ENCODE measurements at regions not wholly inside any gene's neighbourhood (a gene's known extent, or its start where the extent isn't known, plus 50 kb on each side); places are given as distances from the start of the nearest gene placed in this dataset.
"Not testable (repeated sequence)": the region's sequence is repeated elsewhere in the genome, so short reads cannot be mapped to it uniquely, and the experiment has no call there.

- DNase-seq, result no peak
Observed at GRCh38 chr2:116141891-116142474, 1672.5 kb upstream of the DDX18 start.

- DNase-seq, result no peak
Observed at GRCh38 chr2:116142644-116143227, 1671.8 kb upstream of the DDX18 start.

GRCh38 chr2:116145031-116145430, 1669.5 kb upstream of the DDX18 start:
- DNase-seq, result no peak

- DNase-seq, result no peak
Observed at GRCh38 chr2:116148361-116148760, 1666.1 kb upstream of the DDX18 start.

GRCh38 chr2:116153729-116154128, 1660.8 kb upstream of the DDX18 start:
- no peak for DNase-seq

- no peak for DNase-seq
Observed at GRCh38 chr2:116160657-116161056, 1653.8 kb upstream of the DDX18 start.

GRCh38 chr2:116162395-116162794, 1652.1 kb upstream of the DDX18 start:
- DNase-seq, result no peak

- no peak for DNase-seq
Observed at GRCh38 chr2:116167107-116167506, 1647.4 kb upstream of the DDX18 start.

GRCh38 chr2:116180072-116180471, 1634.4 kb upstream of the DDX18 start:
- DNase-seq, result no peak

- DNase-seq, result not testable (repeated sequence)
Observed at GRCh38 chr2:116190684-116191083, 1623.8 kb upstream of the DDX18 start.

- DNase-seq, result no peak
Observed at GRCh38 chr2:116200086-116200485, 1614.4 kb upstream of the DDX18 start.

- no peak for DNase-seq
Observed at GRCh38 chr2:116211719-116212118, 1602.8 kb upstream of the DDX18 start.

GRCh38 chr2:116222793-116223192, 1591.7 kb upstream of the DDX18 start:
- no peak for DNase-seq

- DNase-seq, result no peak
Observed at GRCh38 chr2:116223912-116224311, 1590.6 kb upstream of the DDX18 start.

- DNase-seq, result no peak
Observed at GRCh38 chr2:116224610-116225009, 1589.9 kb upstream of the DDX18 start.

GRCh38 chr2:116238511-116238910, 1576.0 kb upstream of the DDX18 start:
- DNase-seq, result no peak

- DNase-seq, result no peak
Observed at GRCh38 chr2:116250376-116250775, 1564.1 kb upstream of the DDX18 start.

- no peak for DNase-seq
Observed at GRCh38 chr2:116264872-116265271, 1549.6 kb upstream of the DDX18 start.

GRCh38 chr2:116269040-116269439, 1545.5 kb upstream of the DDX18 start:
- DNase-seq, result no peak

- DNase-seq, result no peak
Observed at GRCh38 chr2:116304328-116304727, 1510.2 kb upstream of the DDX18 start.

- DNase-seq, result no peak
Observed at GRCh38 chr2:116317111-116317510, 1497.4 kb upstream of the DDX18 start.

GRCh38 chr2:116318551-116318950, 1495.9 kb upstream of the DDX18 start:
- DNase-seq, result not testable (repeated sequence)

- no peak for DNase-seq
Observed at GRCh38 chr2:116319001-116319400, 1495.5 kb upstream of the DDX18 start.

- no peak for DNase-seq
Observed at GRCh38 chr2:116319935-116320334, 1494.6 kb upstream of the DDX18 start.

GRCh38 chr2:116329280-116329679, 1485.2 kb upstream of the DDX18 start:
- no peak for DNase-seq
